BLaER1 treated with 17β-estradiol and CSF1 and Interleukin-3, amounts not matched to agents 10 nM and 100 nM (cell line): ENCODE measurements at regions not wholly inside any gene's neighbourhood (a gene's known extent, or its start where the extent isn't known, plus 50 kb on each side); places are given as distances from the start of the nearest gene placed in this dataset.
"Not testable (repeated sequence)": the region's sequence is repeated elsewhere in the genome, so short reads cannot be mapped to it uniquely, and the experiment has no call there.

Experiments used
- H3K27ac ChIP-seq, 11 experiments: shearing (Covaris generic); formaldehyde crosslinking; 2 replicates each; pipeline ENCODE4 v1.8.1; 2022
- H3K27me3 ChIP-seq, 11 experiments: shearing (Covaris generic); formaldehyde crosslinking; 2 replicates each; pipeline ENCODE4 v1.8.1; 2022
- H3K36me3 ChIP-seq, 11 experiments: shearing (Covaris generic); formaldehyde crosslinking; 2 replicates each; pipeline ENCODE4 v1.8.1; 2022
- H3K4me1 ChIP-seq, 10 experiments: shearing (Covaris generic); formaldehyde crosslinking; 2 replicates each; pipeline ENCODE4 v1.8.1; 2022
- H3K4me2 ChIP-seq, 11 experiments: shearing (Covaris generic); formaldehyde crosslinking; 2 replicates each; pipeline ENCODE4 v1.8.1; 2022
- H3K4me3 ChIP-seq, 10 experiments: shearing (Covaris generic); formaldehyde crosslinking; 2 replicates each; pipeline ENCODE4 v1.8.1; 2022
- H3K9ac ChIP-seq, 11 experiments: shearing (Covaris generic); formaldehyde crosslinking; 2 replicates each; pipeline ENCODE4 v1.8.1; 2022
- H3K9me3 ChIP-seq, 11 experiments: shearing (Covaris generic); formaldehyde crosslinking; replicated peaks in 1 of 11; 2 replicates each; pipeline ENCODE4 v1.8.1; 2022
- H4K20me1 ChIP-seq, 11 experiments: shearing (Covaris generic); formaldehyde crosslinking; 2 replicates each; pipeline ENCODE4 v1.8.1; 2022
- Cebpa-rat ChIP-seq, 11 experiments: shearing (Covaris generic); IDR thresholded peaks; 2 replicates each; pipeline ENCODE4 v1.8.1; 2022

GRCh38 chr3:156044634-156044975, 75.8 kb upstream of the KCNAB1 start:
- Histone ChIP-seq H3K4me1 (no peaks in the 10 kb centered on the region), H3K4me2 (no peak overlapping the region), H3K27me3 (no peaks in the 10 kb centered on the region), H4K20me1 (no peaks in the 10 kb centered on the region), H3K27ac (no peak overlapping the region), H3K4me3 (no peak overlapping the region), H3K36me3 (no peaks in the 10 kb centered on the region), H3K9me3 (peaks cover 0 to 14% (median 6%) of the 10 kb centered on the region in 11 experiments; a peak in 9 of 22 replicates), H3K9ac (no peak overlapping the region)
- TF ChIP-seq Cebpa-rat (IDR thresholded peaks at IDR 0.05), result no peak

DNA sequence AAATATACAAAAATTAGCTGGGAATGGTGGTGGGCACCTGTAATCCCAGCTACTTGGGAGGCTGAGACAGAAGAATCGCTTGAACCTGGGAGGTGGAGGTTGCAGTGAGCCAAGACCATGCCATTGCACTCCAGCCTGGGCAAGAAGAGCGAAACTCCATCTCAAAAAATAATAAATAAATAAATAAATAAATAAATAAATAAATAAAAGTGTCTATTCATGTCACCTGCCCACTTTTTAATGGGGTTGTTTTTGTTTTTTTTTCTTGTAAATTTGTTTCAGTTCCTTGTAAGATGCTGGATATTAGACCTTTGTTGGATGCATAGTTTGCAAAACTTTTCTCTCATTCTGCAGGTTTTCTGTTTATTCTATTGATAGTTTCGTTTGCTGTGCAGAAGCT, 71.9 kb upstream of the KCNAB1 start:
- not testable (repeated sequence) for H3K4me2 ChIP-seq, H3K4me3 ChIP-seq, H3K27me3 ChIP-seq, H3K9ac ChIP-seq, H3K27ac ChIP-seq, H4K20me1 ChIP-seq, H3K4me1 ChIP-seq, H3K36me3 ChIP-seq
- peaks cover 0 to 26% (median 15%) of the 10 kb centered on the region in 11 experiments; a peak in 17 of 22 replicates for H3K9me3 ChIP-seq

- Histone ChIP-seq H3K4me2 (no peak overlapping the region), H3K27me3 (no peaks in the 10 kb centered on the region), H3K9me3 (peaks cover 0 to 26% (median 15%) of the 10 kb centered on the region in 11 experiments; a peak in 17 of 22 replicates), H4K20me1 (no peaks in the 10 kb centered on the region), H3K4me1 (peaks cover 0 to 4% (median 0%) of the 10 kb centered on the region in 10 experiments; a peak in 2 of 20 replicates), H3K27ac (peak overlapping the region in 3 of 11 experiments; percentile 11 to 40 (median 19); a peak in 1 of 22 replicates), H3K36me3 (no peaks in the 10 kb centered on the region), H3K9ac (no peak overlapping the region), H3K4me3 (no peak overlapping the region)
- no peak for TF ChIP-seq Cebpa-rat (IDR thresholded peaks at IDR 0.05)
These were observed 69.5 kb upstream of the KCNAB1 start for GRCh38 chr3:156050918-156051317.

GRCh38 chr3:156051651-156052050, 68.7 kb upstream of the KCNAB1 start:
- Histone ChIP-seq H3K27me3 (no peaks in the 10 kb centered on the region), H3K9ac (no peak overlapping the region), H3K4me1 (peaks cover 0 to 4% (median 0%) of the 10 kb centered on the region in 10 experiments; a peak in 2 of 20 replicates), H3K9me3 (peaks cover 0 to 26% (median 15%) of the 10 kb centered on the region in 11 experiments; a peak in 17 of 22 replicates), H4K20me1 (no peaks in the 10 kb centered on the region), H3K4me2 (no peak overlapping the region), H3K4me3 (no peak overlapping the region), H3K36me3 (no peaks in the 10 kb centered on the region), H3K27ac (peak overlapping the region in 1 of 11 experiments; percentile 40; a peak in 1 of 22 replicates)
- TF ChIP-seq Cebpa-rat (IDR thresholded peaks at IDR 0.05), result no peak

GRCh38 chr3:156052115-156052514, 68.3 kb upstream of the KCNAB1 start:
- peaks cover 0 to 26% (median 15%) of the 10 kb centered on the region in 11 experiments; a peak in 17 of 22 replicates for H3K9me3 ChIP-seq
- no peaks in the 10 kb centered on the region for H3K36me3 ChIP-seq
- H3K4me2 ChIP-seq, result no peak overlapping the region
- H3K27me3 ChIP-seq, result no peaks in the 10 kb centered on the region
- no peak overlapping the region for H3K4me3 ChIP-seq
- no peak for TF ChIP-seq Cebpa-rat (IDR thresholded peaks at IDR 0.05)
- peaks cover 0 to 4% (median 0%) of the 10 kb centered on the region in 10 experiments; a peak in 2 of 20 replicates for H3K4me1 ChIP-seq
- no peak overlapping the region for H3K27ac ChIP-seq
- H3K9ac ChIP-seq, result no peak overlapping the region
- no peaks in the 10 kb centered on the region for H4K20me1 ChIP-seq

DNA sequence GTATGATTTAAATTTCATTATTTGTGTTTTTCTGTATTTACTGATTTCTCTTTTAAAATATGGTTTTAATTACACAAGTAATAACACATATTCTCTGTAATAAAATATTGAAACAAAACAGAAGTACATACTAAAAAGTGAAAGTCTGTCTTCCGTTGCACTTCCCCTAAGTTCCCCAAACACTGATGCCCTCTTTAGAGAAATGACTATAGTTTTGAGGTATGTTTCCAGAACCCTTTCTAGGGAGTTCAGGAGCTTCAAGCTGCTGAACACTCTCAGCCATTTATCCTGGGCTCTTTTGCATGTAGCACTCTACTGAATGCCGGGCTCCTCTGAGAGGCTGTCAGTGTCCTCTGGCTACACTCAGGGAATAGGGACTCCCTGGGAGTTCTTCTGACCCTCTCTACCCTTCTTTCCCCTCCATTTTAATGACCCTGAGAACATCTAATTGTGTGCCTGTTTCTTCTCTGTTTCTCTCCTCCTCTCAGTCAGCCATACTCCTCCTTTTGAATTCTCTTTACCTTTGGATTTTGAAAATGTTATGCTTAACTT, 60.4 kb upstream of the KCNAB1 start:
- H3K4me1 ChIP-seq, result no peaks in the 10 kb centered on the region
- no peak overlapping the region for H3K9ac ChIP-seq
- H3K9me3 ChIP-seq, result no peaks in the 10 kb centered on the region
- H3K27ac ChIP-seq, result no peak overlapping the region
- no peak overlapping the region for H3K4me3 ChIP-seq
- H3K27me3 ChIP-seq, result no peaks in the 10 kb centered on the region
- no peaks in the 10 kb centered on the region for H3K36me3 ChIP-seq
- no peaks in the 10 kb centered on the region for H4K20me1 ChIP-seq
- peak overlapping the region in 1 of 11 experiments; percentile 22; a peak in 1 of 22 replicates for H3K4me2 ChIP-seq
- no peak for TF ChIP-seq Cebpa-rat (IDR thresholded peaks at IDR 0.05)

DNA sequence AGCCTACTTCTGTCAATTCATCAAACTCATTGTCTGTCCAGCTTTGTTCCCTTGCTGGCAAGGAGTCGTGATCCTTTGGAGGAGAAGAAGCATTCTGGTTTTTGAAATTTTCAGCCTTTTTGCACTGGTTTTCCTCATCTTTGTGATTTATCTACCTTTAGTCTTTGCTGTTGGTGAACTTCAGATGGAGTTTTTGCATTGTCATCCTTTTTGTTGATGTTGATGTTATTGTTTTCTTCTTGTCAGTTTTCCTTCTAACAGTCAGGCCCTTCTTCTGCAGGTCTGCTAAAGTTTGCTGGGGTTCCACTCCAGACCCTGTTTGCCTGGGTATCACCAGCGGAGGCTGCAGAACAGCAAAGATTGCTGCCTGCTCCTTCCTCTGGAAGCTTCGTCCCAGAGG, 52.2 kb upstream of the KCNAB1 start:
- H3K9me3 ChIP-seq, result peaks cover 0 to 13% (median 3%) of the 10 kb centered on the region in 11 experiments; a peak in 6 of 22 replicates
- not testable (repeated sequence) for H3K4me3 ChIP-seq, H3K4me2 ChIP-seq, H3K4me1 ChIP-seq, H4K20me1 ChIP-seq, H3K36me3 ChIP-seq, H3K27me3 ChIP-seq, H3K9ac ChIP-seq, H3K27ac ChIP-seq

- Histone ChIP-seq H4K20me1 (no peaks in the 10 kb centered on the region), H3K9me3 (peaks cover 0 to 21% (median 6%) of the 10 kb centered on the region in 11 experiments; a peak in 6 of 22 replicates), H3K4me2 (no peak overlapping the region), H3K36me3 (no peaks in the 10 kb centered on the region), H3K27me3 (no peaks in the 10 kb centered on the region), H3K9ac (no peak overlapping the region), H3K4me3 (no peak overlapping the region), H3K27ac (no peak overlapping the region), H3K4me1 (no peaks in the 10 kb centered on the region; a peak in 1 of 20 replicates)
- TF ChIP-seq Cebpa-rat (IDR thresholded peaks at IDR 0.05), result no peak
These were observed 50.4 kb upstream of the KCNAB1 start for GRCh38 chr3:156070028-156070427.
